NOMO-1 (cell line): ENCODE measurements at regions not wholly inside any gene's neighbourhood (a gene's known extent, or its start where the extent isn't known, plus 50 kb on each side); places are given as distances from the start of the nearest gene placed in this dataset.
"Not testable (repeated sequence)": the region's sequence is repeated elsewhere in the genome, so short reads cannot be mapped to it uniquely, and the experiment has no call there.

Source experiments
- DNase-seq, 2 experiments: peaks; one replicate each; lab custom pipeline; 2025; ENCODE audit not compliant: unreplicated experiment in 2 of 2; lab: John Stamatoyannopoulos, UW

- not testable (repeated sequence) for DNase-seq
Measured at GRCh38 chr16:29190553-29191431, 205.9 kb downstream of the LAT start.

GRCh38 chr16:29188806-29189205 lies 204.0 kb downstream of the LAT start:
- DNase-seq, result not testable (repeated sequence)

- not testable (repeated sequence) for DNase-seq
Measured at GRCh38 chr16:29186306-29187220, 201.7 kb downstream of the LAT start.

- not testable (repeated sequence) for DNase-seq
Measured at GRCh38 chr16:29185872-29186271, 201.0 kb downstream of the LAT start.

GRCh38 chr16:29184738-29185438 lies 200.0 kb downstream of the LAT start:
- peak in 1 of 2 experiments; percentile 10 for DNase-seq

GRCh38 chr16:29182940-29183868 lies 198.4 kb downstream of the LAT start:
- DNase-seq, result not testable (repeated sequence)

GRCh38 chr16:29182501-29182900 lies 197.6 kb downstream of the LAT start:
- no peak for DNase-seq

GRCh38 chr16:29181921-29182411 lies 197.1 kb downstream of the LAT start:
- not testable (repeated sequence) for DNase-seq

GRCh38 chr16:29181254-29181780 lies 196.5 kb downstream of the LAT start:
- DNase-seq, result not testable (repeated sequence)

- DNase-seq, result not testable (repeated sequence)
Measured at GRCh38 chr16:29180206-29180600, 195.4 kb downstream of the LAT start.

GRCh38 chr16:29179401-29180205 lies 194.8 kb downstream of the LAT start:
- not testable (repeated sequence) for DNase-seq

- not testable (repeated sequence) for DNase-seq
Measured at GRCh38 chr16:29177888-29178726, 193.3 kb downstream of the LAT start.

GRCh38 chr16:29177203-29177887 lies 192.5 kb downstream of the LAT start:
- DNase-seq, result not testable (repeated sequence)

GRCh38 chr16:29176822-29177202 lies 192.0 kb downstream of the LAT start:
- not testable (repeated sequence) for DNase-seq

- not testable (repeated sequence) for DNase-seq
Measured at GRCh38 chr16:29176154-29176470, 191.3 kb downstream of the LAT start.

- not testable (repeated sequence) for DNase-seq
Measured at GRCh38 chr16:29175411-29176153, 190.7 kb downstream of the LAT start.
